NB4 (cell line): ENCODE measurements at regions not wholly inside any gene's neighbourhood (a gene's known extent, or its start where the extent isn't known, plus 50 kb on each side); places are given as distances from the start of the nearest gene placed in this dataset.

Experiments used
- DNase-seq: peaks from one replicate; pipeline ENCODE4 v3.0.0; 2010; ENCODE audit warnings: low read depth
- H3K4me3 ChIP-seq: one replicate; pipeline ENCODE4 v1.5.1; 2011; ENCODE audit warnings: mild to moderate bottlenecking, low read depth, low read length, moderate library complexity
- MYC ChIP-seq: IDR thresholded peaks from 2 replicates; pipeline ENCODE4 v1.6.1; 2011; ENCODE audit warnings: low read depth, low read length
- POLR2A ChIP-seq: IDR thresholded peaks from 2 replicates; pipeline ENCODE4 v1.6.1; 2011; ENCODE audit warnings: mild to moderate bottlenecking; ENCODE audit not compliant: insufficient read length; ENCODE audit errors: extremely low read depth
- TF ChIP-seq, protein P1 (sequence below): IDR thresholded peaks from one replicate; pipeline ENCODE4 v1.5.1; 2012; ENCODE audit warnings: low read depth, low read length
- TF ChIP-seq, protein P2 (sequence below): IDR thresholded peaks from 2 replicates; pipeline ENCODE4 v1.6.1; 2011; ENCODE audit warnings: low read depth, low read length

DNA sequence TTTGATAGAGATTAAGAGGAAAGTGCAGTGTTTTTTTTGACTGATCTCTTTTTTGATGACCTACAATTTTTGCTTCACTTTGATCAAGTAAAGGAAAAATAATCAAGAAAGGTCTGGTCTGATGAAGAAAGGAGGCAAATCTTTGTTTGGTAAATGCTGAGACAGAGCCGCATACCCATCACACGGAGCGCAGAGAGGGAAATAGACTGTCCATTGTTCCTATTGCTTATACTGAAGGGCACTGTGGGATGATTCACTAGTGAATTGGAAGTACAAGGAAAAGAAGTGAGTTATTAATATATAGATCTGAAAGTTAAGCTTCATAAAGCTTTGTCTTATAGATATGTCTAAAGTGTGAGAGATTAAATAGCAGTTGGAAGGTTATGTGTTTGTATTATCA is 455.1 kb downstream of the PLCL1 start:
- TF ChIP-seq POLR2A (no peak), MYC (no peak)
- TF ChIP-seq, protein P1, sequence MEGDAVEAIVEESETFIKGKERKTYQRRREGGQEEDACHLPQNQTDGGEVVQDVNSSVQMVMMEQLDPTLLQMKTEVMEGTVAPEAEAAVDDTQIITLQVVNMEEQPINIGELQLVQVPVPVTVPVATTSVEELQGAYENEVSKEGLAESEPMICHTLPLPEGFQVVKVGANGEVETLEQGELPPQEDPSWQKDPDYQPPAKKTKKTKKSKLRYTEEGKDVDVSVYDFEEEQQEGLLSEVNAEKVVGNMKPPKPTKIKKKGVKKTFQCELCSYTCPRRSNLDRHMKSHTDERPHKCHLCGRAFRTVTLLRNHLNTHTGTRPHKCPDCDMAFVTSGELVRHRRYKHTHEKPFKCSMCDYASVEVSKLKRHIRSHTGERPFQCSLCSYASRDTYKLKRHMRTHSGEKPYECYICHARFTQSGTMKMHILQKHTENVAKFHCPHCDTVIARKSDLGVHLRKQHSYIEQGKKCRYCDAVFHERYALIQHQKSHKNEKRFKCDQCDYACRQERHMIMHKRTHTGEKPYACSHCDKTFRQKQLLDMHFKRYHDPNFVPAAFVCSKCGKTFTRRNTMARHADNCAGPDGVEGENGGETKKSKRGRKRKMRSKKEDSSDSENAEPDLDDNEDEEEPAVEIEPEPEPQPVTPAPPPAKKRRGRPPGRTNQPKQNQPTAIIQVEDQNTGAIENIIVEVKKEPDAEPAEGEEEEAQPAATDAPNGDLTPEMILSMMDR = no peak
- TF ChIP-seq, protein P2, sequence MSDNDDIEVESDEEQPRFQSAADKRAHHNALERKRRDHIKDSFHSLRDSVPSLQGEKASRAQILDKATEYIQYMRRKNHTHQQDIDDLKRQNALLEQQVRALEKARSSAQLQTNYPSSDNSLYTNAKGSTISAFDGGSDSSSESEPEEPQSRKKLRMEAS = no peak
- no peak for DNase-seq
- H3K4me3 ChIP-seq = no peak overlapping the region

DNA sequence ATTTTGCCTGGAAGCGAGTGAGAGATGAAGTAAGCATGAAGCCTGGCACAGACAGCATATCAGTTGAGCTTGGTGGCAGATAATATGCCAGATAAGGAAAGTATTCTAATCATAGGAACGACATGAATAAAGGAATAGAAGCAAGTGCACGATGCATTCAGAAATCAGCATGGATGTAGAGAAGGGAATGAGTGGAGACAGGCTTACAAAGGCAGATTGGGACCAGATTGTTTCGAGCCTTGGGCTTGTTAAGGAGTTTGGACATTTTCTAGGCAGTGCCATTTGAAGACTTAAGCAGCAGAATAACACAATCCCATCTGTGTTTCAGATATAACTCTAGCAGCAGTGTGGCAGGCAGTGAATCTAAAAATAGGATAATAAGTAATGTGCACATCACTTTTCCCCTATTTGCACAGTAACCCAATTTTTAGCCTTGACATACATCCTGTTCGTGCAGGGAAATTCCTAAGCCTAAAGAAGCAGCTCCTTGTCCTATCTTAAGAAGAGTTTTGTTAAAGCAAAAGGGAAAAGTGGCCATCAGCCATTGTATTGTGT is 450.2 kb downstream of the PLCL1 start:
- no peak overlapping the region for H3K4me3 ChIP-seq
- TF ChIP-seq POLR2A (no peak), MYC (no peak)
- TF ChIP-seq, protein P2 = no peak
- TF ChIP-seq, protein P1 = no peak
- no peak for DNase-seq

DNA sequence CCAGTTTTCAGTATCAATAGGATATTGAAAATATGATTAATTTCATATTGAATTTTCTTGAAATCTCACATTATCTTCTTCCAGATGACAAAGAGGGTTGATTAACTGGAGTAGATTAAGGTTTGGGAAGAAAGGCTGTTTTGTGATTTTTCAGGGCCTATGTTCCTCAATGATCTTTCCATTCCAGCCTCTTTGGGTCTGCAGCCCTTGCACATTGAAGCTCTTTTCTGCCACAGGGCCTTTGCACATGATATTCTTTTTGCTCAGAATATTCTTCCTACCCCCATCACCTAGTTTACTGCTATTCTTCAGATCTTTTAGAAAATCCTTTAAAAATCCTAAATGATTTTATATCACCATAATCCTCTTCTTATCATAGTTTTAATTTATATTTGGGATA is 449.6 kb downstream of the PLCL1 start:
- DNase-seq = no peak
- TF ChIP-seq, protein P2 = no peak
- TF ChIP-seq, protein P1 = no peak
- no peak for TF ChIP-seq POLR2A
- TF ChIP-seq MYC = no peak
- H3K4me3 ChIP-seq = no peak overlapping the region

DNA sequence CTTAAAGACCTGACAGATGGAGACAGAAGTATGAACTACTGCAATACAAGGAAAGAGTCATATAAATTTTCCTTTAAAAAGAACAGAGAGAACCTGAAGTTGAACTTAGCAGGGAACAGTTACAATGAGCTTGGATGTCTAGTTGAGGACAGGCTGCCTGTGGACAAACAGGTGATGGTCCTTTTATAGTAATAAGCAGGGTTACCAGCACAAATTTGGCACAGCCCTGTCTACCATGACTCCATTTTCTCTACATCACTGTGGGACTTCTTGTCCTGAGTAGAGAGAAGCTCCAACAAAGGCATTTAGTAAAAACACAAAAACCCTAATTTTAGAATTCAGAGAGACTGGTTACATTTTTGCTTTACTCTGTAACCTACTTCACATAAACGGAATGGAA is 448.1 kb downstream of the PLCL1 start:
- no peak overlapping the region for H3K4me3 ChIP-seq
- no peak for TF ChIP-seq POLR2A
- TF ChIP-seq MYC = no peak
- TF ChIP-seq, protein P1 = no peak
- DNase-seq = no peak

DNA sequence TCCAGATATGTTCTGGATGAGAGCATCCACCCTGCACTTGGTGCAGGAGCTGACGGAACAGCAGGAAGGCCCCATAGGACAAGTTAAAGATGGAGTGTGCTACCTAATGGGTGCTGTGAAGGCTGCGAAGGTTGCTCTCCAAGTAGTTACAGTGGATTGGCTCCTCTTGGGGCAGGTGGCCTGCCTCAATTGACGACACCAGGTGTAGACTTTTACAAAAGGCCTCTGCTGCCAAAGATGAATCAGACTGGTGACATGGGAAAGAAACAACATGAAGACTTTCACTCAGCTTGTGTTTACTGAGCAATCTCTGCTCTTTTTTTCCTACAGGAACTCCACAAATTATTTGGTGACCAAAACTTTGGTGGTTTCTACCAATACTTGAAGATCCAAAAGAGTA is 437.7 kb downstream of the PLCL1 start:
- TF ChIP-seq POLR2A = no peak
- TF ChIP-seq MYC = no peak
- TF ChIP-seq, protein P2 = no peak
- TF ChIP-seq, protein P1 = no peak
- no peak for DNase-seq
- no peak overlapping the region for H3K4me3 ChIP-seq

DNA sequence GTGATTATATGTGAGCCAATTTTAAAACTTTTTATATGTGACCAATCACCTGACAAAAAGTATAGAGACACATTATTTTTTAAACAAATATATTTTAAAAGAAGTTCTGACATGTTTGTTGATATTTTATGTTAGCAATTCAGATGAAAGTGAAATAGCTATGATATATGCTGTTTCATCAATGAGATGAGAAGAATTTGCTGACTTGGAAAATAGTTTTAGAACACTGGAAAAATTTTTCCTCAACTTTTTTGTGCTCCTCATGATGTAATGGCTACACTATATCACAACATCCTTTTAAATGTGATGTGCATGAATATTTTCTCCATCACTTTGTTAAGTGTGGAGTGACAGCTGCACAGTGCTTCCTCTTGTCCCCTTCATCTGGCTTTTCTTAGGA is 434.0 kb downstream of the PLCL1 start:
- H3K4me3 ChIP-seq = no peak overlapping the region
- TF ChIP-seq, protein P1 = no peak
- TF ChIP-seq, protein P2 = no peak
- TF ChIP-seq POLR2A = no peak
- no peak for TF ChIP-seq MYC
- DNase-seq = no peak
